ENCODE measurements at regions not wholly inside any gene's neighbourhood (a gene's known extent, or its start where the extent isn't known, plus 50 kb on each side); places are given as distances from the start of the nearest gene placed in this dataset.

GRCh38 chr6:137690721-137691120, 176.3 kb upstream of the TNFAIP3 start:
- DNase-seq (ENCODE audit: low read depth) = no peak

GRCh38 chr6:137692308-137692707, 174.8 kb upstream of the TNFAIP3 start:
- DNase-seq (ENCODE audit: low read depth) = no peak

GRCh38 chr6:137692806-137693205, 174.3 kb upstream of the TNFAIP3 start:
- no peak for DNase-seq (ENCODE audit: low read depth)

- DNase-seq (ENCODE audit: low read depth) = no peak
Observed at GRCh38 chr6:137693711-137694110, 173.3 kb upstream of the TNFAIP3 start.

- DNase-seq (ENCODE audit: low read depth) = no peak
Observed at GRCh38 chr6:137696765-137697164, 170.3 kb upstream of the TNFAIP3 start.

- peak; percentile 73 for DNase-seq (ENCODE audit: low read depth)
Observed at GRCh38 chr6:137697267-137697938, 169.7 kb upstream of the TNFAIP3 start.

GRCh38 chr6:137698636-137699030, 168.4 kb upstream of the TNFAIP3 start:
- DNase-seq (ENCODE audit: low read depth) = no peak

GRCh38 chr6:137699031-137699683, 167.9 kb upstream of the TNFAIP3 start:
- no peak for DNase-seq (ENCODE audit: low read depth)

GRCh38 chr6:137700161-137700560, 166.9 kb upstream of the TNFAIP3 start:
- DNase-seq (ENCODE audit: low read depth) = no peak

GRCh38 chr6:137700751-137701477, 166.1 kb upstream of the TNFAIP3 start:
- DNase-seq (ENCODE audit: low read depth) = no peak

GRCh38 chr6:137701942-137702341, 165.1 kb upstream of the TNFAIP3 start:
- DNase-seq (ENCODE audit: low read depth) = no peak

GRCh38 chr6:137702791-137703424, 164.2 kb upstream of the TNFAIP3 start:
- no peak for DNase-seq (ENCODE audit: low read depth)

- DNase-seq (ENCODE audit: low read depth) = no peak
Observed at GRCh38 chr6:137704802-137705159, 162.3 kb upstream of the TNFAIP3 start.

- no peak for DNase-seq (ENCODE audit: low read depth)
Observed at GRCh38 chr6:137705160-137706082, 161.6 kb upstream of the TNFAIP3 start.

GRCh38 chr6:137706083-137706750, 160.8 kb upstream of the TNFAIP3 start:
- DNase-seq (ENCODE audit: low read depth) = no peak

GRCh38 chr6:137707038-137707589, 159.9 kb upstream of the TNFAIP3 start:
- DNase-seq (ENCODE audit: low read depth) = no peak

GRCh38 chr6:137707590-137708360, 159.3 kb upstream of the TNFAIP3 start:
- no peak for DNase-seq (ENCODE audit: low read depth)

- no peak for DNase-seq (ENCODE audit: low read depth)
Observed at GRCh38 chr6:137708481-137708880, 158.6 kb upstream of the TNFAIP3 start.

GRCh38 chr6:137709424-137710236, 157.4 kb upstream of the TNFAIP3 start:
- DNase-seq (ENCODE audit: low read depth) = no peak

All from GM04503 (cell line).